ENCODE measurements at regions not wholly inside any gene's neighbourhood (a gene's known extent, or its start where the extent isn't known, plus 50 kb on each side); places are given as distances from the start of the nearest gene placed in this dataset.

DNA sequence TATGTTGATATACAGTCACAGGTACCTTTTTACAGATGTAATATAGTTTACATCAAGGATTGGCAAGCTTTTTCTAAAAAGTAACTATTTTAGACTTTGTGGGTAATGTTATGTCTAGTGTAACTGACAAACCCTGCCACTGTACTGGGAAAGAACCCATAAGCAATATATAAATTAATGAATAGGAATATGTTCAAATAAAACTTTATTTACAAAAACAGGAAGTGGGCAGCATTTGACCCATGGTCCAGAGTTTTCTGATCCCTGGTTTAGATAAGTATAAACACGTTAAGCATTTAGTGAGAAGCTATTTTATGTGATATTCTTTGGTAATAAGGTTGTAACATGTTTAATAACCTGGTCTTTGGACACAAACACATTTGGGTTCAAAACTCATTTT lies 915.2 kb upstream of the ROBO1 start:
- TF ChIP-seq, protein P1, sequence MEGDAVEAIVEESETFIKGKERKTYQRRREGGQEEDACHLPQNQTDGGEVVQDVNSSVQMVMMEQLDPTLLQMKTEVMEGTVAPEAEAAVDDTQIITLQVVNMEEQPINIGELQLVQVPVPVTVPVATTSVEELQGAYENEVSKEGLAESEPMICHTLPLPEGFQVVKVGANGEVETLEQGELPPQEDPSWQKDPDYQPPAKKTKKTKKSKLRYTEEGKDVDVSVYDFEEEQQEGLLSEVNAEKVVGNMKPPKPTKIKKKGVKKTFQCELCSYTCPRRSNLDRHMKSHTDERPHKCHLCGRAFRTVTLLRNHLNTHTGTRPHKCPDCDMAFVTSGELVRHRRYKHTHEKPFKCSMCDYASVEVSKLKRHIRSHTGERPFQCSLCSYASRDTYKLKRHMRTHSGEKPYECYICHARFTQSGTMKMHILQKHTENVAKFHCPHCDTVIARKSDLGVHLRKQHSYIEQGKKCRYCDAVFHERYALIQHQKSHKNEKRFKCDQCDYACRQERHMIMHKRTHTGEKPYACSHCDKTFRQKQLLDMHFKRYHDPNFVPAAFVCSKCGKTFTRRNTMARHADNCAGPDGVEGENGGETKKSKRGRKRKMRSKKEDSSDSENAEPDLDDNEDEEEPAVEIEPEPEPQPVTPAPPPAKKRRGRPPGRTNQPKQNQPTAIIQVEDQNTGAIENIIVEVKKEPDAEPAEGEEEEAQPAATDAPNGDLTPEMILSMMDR (IDR thresholded peaks at IDR 0.05), result no peak
- no peak for TF ChIP-seq POLR2AphosphoS5 (IDR thresholded peaks at IDR 0.05)

All from prostate gland (tissue), 2 donors.